ENCODE measurements at regions not wholly inside any gene's neighbourhood (a gene's known extent, or its start where the extent isn't known, plus 50 kb on each side); places are given as distances from the start of the nearest gene placed in this dataset.

GRCh38 chr4:77305766-77306165, 148.8 kb downstream of the CCNG2 start:
- TF ChIP-seq CTCF (IDR thresholded peaks at IDR 0.05) (no peak), EZH2 (IDR thresholded peaks at IDR 0.05) (no peak), EZH2phosphoT487 (IDR thresholded peaks at IDR 0.05) (no peak)
